BJ (cell line): ENCODE measurements at regions not wholly inside any gene's neighbourhood (a gene's known extent, or its start where the extent isn't known, plus 50 kb on each side); places are given as distances from the start of the nearest gene placed in this dataset.
A peak's percentile ranks its signal among the peaks of the same experiment; 100 is the strongest.

Experiments
- CTCF ChIA-PET: fragments of 350-600 bp; formaldehyde crosslinking; extraction: SDS; loops from one replicate; lab custom pipeline; 2021; ENCODE audit warnings: antibody characterized with exemption, inconsistent platforms; lab: Yijun Ruan, JAX
- POLR2A ChIA-PET: fragments of 300-600 bp; sonication (Branson Sonifier 250); formaldehyde crosslinking; extraction: SDS; loops from one replicate; lab custom pipeline; 2021; ENCODE audit warnings: antibody characterized with exemption; lab: Charles Lee
- DNase-seq: peaks from one replicate; pipeline ENCODE4 v3.0.0-alpha.2; 2011; ENCODE audit warnings: low read depth
- H3K27me3 ChIP-seq: 2 replicates; pipeline ENCODE4 v1.6.0; 2011; ENCODE audit warnings: low read length; ENCODE audit not compliant: control insufficient read depth, insufficient read depth
- H3K36me3 ChIP-seq: 2 replicates; pipeline ENCODE4 v1.5.1; 2011; ENCODE audit warnings: low read length; ENCODE audit not compliant: control insufficient read depth, insufficient read depth
- H3K4me3 ChIP-seq: 2 replicates; pipeline ENCODE4 v1.5.1; 2011; ENCODE audit warnings: low read depth, mild to moderate bottlenecking, control low read depth, low read length
- TF ChIP-seq, protein P1 (sequence below): IDR thresholded peaks from 2 replicates; pipeline ENCODE4 v1.5.1; 2011; ENCODE audit warnings: low read depth, mild to moderate bottlenecking, control low read depth, inconsistent platforms, low read length, moderate library complexity; ENCODE audit not compliant: insufficient read depth

DNA sequence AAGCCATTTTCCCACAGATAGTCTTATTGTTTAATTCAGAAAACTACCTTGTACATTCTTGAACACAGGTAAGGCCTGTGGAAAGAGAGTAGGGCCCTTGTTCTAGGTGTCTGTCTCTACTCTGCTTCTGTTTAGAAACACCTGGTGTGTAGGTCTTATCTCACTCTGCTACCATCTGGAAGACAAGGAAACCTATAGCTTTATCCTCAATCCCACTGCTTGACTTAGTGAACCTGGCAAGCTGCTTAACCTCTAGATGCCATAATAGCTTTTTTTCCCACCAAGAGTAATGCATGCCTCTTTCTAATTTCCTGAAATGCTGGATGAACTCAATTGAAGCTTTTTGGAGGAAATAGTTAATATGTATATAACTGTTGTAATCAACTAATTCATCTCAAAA, 82.6 kb upstream of the RAP2B start:
- CTCF ChIA-PET, result no interaction called here
- POLR2A ChIA-PET, result no interaction called here
- DNase-seq, result no peak
- no peaks in the 10 kb centered on the region for H3K36me3 ChIP-seq
- H3K4me3 ChIP-seq, result no peak overlapping the region
- H3K27me3 ChIP-seq, result no peaks in the 10 kb centered on the region
- TF ChIP-seq, protein P1, sequence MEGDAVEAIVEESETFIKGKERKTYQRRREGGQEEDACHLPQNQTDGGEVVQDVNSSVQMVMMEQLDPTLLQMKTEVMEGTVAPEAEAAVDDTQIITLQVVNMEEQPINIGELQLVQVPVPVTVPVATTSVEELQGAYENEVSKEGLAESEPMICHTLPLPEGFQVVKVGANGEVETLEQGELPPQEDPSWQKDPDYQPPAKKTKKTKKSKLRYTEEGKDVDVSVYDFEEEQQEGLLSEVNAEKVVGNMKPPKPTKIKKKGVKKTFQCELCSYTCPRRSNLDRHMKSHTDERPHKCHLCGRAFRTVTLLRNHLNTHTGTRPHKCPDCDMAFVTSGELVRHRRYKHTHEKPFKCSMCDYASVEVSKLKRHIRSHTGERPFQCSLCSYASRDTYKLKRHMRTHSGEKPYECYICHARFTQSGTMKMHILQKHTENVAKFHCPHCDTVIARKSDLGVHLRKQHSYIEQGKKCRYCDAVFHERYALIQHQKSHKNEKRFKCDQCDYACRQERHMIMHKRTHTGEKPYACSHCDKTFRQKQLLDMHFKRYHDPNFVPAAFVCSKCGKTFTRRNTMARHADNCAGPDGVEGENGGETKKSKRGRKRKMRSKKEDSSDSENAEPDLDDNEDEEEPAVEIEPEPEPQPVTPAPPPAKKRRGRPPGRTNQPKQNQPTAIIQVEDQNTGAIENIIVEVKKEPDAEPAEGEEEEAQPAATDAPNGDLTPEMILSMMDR, result no peak

DNA sequence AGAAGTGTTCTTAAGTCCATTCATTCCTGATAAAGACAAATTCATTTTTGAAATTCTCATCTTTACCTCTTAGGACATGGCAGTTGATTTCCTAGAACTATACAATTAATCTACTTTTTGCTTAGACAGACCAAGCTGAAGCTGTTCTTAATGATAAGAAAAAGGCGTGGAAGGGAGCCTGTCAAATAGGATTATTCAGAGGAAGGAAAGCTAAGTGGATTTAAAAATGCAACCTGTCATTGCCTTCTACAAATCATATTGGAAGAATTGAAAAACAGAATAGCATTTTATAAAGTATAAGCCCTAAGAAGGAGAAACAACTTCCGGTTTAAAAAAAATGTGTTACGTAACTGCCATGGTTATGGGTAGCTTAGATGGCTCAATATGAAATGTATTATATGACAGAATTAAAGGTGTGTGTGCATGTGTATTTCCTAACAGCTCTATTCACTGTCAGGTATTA, 81.2 kb upstream of the RAP2B start:
- Histone ChIP-seq H3K4me3 (no peak overlapping the region), H3K36me3 (no peaks in the 10 kb centered on the region), H3K27me3 (no peaks in the 10 kb centered on the region)
- TF ChIP-seq, protein P1, result no peak
- no peak for DNase-seq
- ChIA-PET CTCF (interaction anchor here (0.6 to 0.9 kb wide), 2 partner anchors 23 to 42 kb away, joined by 3 read pairs; no protein-coding TSS in a partner anchor), POLR2A (no interaction called here)

DNA sequence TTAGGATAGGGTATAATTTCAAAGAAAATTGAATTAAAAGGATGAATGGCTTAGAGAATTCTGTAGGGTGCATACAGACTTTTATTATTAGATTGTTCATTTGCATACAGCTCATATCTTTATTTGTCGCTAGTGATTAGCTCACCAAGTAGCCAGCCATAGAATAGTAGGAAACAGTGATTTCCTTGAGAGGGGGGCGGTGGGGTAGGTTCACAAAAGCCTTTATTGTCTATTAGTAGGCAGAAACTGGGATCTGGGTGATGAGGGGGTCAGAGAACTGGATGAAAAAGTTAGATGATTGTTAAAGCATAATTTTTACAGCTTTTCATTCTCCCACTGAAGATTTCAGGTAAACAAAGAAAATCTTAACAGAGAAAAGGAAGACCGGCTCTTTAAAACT, 77.6 kb upstream of the RAP2B start:
- POLR2A ChIA-PET, result interaction anchor here (0.6 kb wide), 1 partner anchor 66 kb away, joined by 4 read pairs; no protein-coding TSS in a partner anchor
- CTCF ChIA-PET, result interaction anchor here (1.7 kb wide), 1 partner anchor 25 kb away, joined by 3 read pairs; no protein-coding TSS in a partner anchor
- no peak for DNase-seq
- Histone ChIP-seq H3K36me3 (no peaks in the 10 kb centered on the region), H3K4me3 (no peak overlapping the region), H3K27me3 (no peaks in the 10 kb centered on the region)
- TF ChIP-seq, protein P1, result no peak

DNA sequence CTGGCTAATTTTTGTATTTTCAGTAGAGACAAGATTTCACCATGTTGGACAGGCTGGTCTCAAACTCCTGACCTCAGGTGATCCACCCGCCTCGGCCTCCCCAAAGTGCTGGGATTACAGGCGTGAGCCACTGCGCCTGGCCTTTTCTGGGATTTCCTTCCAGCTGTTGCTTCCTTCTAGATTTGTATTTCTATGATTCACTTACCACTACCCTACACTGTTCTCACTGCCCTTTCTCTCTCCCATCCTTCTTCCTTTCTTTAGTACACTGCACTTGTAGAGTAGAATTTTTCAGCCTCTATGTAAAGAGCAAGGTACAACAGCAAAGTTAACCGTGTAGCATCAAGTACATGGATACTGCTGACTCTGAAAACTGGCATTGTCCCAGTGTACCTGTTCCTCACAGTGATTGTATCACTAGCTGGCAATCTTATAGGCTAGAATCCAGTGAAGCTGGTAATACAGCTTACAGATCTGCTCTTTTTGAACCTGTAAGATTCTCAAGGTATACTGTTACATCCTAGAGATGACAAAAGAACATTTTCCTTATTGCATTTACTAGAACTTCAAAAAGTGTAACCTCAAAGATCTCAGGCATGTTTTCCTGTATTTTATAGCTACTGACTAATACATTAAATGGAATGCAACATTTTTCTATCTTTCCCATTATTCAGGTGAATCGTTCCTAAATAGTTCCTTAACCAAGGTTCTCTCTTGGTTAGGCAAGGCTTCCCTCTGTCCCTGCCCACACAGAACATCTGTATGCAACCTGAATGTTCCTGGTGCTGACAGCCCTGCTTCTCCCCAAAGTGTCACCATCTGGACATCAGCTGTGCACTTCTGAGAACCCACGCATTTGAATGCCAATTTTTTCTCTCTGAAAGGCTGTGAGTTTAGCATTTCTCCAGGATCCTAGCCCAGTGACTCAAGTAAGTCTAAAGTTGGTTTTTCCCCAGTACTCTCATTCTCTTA, 74.1 kb upstream of the RAP2B start:
- ChIA-PET CTCF (interaction anchor here (1.0 kb wide), 1 partner anchor 21 kb away, joined by 3 read pairs; no protein-coding TSS in a partner anchor), POLR2A (no interaction called here)
- Histone ChIP-seq H3K4me3 (no peak overlapping the region), H3K27me3 (no peaks in the 10 kb centered on the region), H3K36me3 (no peaks in the 10 kb centered on the region)
- TF ChIP-seq, protein P1, result no peak
- peak; percentile 90 for DNase-seq

DNA sequence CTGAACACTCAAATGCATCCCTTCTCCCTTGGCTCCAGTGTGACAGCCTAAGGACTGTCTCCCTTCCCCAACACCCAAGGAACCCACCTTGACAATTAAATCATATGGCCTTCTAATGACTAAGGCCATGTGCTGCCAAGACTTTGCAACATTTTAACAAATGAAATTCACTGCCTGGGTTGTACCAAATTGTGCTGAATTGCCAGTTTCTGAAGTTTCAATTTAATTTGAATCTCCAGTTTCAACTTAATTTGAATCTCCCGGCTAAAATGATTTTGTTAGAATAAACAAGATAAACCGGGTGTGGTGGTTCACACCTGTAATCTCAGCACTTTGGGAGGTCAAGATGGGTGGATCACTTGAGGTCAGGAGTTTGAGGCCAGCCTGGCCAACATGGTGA, 72.4 kb upstream of the RAP2B start:
- TF ChIP-seq, protein P1, result no peak
- Histone ChIP-seq H3K27me3 (no peaks in the 10 kb centered on the region), H3K4me3 (no peak overlapping the region), H3K36me3 (no peaks in the 10 kb centered on the region)
- no peak for DNase-seq
- CTCF ChIA-PET, result interaction anchor here (0.9 kb wide), 1 partner anchor 8 kb away, joined by 3 read pairs; no protein-coding TSS in a partner anchor
- POLR2A ChIA-PET, result no interaction called here
